Liver (tissue), 8 donors: ENCODE measurements at regions not wholly inside any gene's neighbourhood (a gene's known extent, or its start where the extent isn't known, plus 50 kb on each side); places are given as distances from the start of the nearest gene placed in this dataset.

ENCODE experiments used
- DNase-seq: peaks from one replicate; pipeline ENCODE4 v3.0.0-alpha.2; 2017; ENCODE audit warnings: low spot score
- H3K27ac ChIP-seq, 2 donors: one replicate each; pipeline ENCODE4 v1.7.0; 2013; ENCODE audit warnings: inconsistent platforms in 2 of 2, low read length in 2 of 2, control low read depth in 1 of 2, low read depth in 1 of 2, mild to moderate bottlenecking in 1 of 2
- H3K27me3 ChIP-seq, 4 donors: one replicate each; pipeline versions ENCODE4 v1.6.1 to v1.7.0; 2013; ENCODE audit warnings: low read length in 3 of 4, inconsistent platforms in 1 of 4, mild to moderate bottlenecking in 1 of 4, moderate library complexity in 1 of 4; ENCODE audit not compliant: control insufficient read depth in 4 of 4, insufficient read depth in 4 of 4
- H3K36me3 ChIP-seq, 4 donors: one replicate each; pipeline versions ENCODE4 v1.6.1 to v1.7.0; 2013; ENCODE audit warnings: low read length in 3 of 4, mild to moderate bottlenecking in 3 of 4, low read depth in 1 of 4, moderate library complexity in 1 of 4; ENCODE audit not compliant: control insufficient read depth in 4 of 4, insufficient read depth in 3 of 4
- H3K4me1 ChIP-seq, 4 donors: one replicate each; pipeline versions ENCODE4 v1.6.1 to v1.7.0; 2013; ENCODE audit warnings: low read length in 3 of 4, mild to moderate bottlenecking in 3 of 4, moderate library complexity in 1 of 4; ENCODE audit not compliant: control insufficient read depth in 4 of 4, insufficient read depth in 4 of 4
- H3K4me3 ChIP-seq, 3 donors: one replicate each; pipeline versions ENCODE4 v1.6.1 to v1.7.0; 2013; ENCODE audit warnings: low read length in 3 of 3, control low read depth in 1 of 3, low read depth in 1 of 3, mild to moderate bottlenecking in 1 of 3
- H3K9ac ChIP-seq, 2 donors: one replicate each; pipeline ENCODE4 v1.7.0; 2013; ENCODE audit warnings: low read length in 2 of 2, mild to moderate bottlenecking in 2 of 2, moderate library complexity in 2 of 2, control low read depth in 1 of 2, low read depth in 1 of 2
- H3K9me3 ChIP-seq, 4 donors: one replicate each; pipeline versions ENCODE4 v1.6.1 to v1.7.0; 2013; ENCODE audit warnings: low read length in 3 of 4; ENCODE audit not compliant: control insufficient read depth in 4 of 4
- ATF3 ChIP-seq: IDR thresholded peaks from 2 replicates; pipeline ENCODE4 v1.6.1; 2016; ENCODE audit warnings: antibody characterized with exemption
- CTCF ChIP-seq: fragments of 150-350 bp; IDR thresholded peaks from 2 replicates; pipeline ENCODE4 v1.5.1; 2017; ENCODE audit warnings: improper control_type of control experiment, low read depth, low read length; ENCODE audit not compliant: missing input control
- EGR1 ChIP-seq, 2 donors: IDR thresholded peaks; 2 replicates each; pipeline ENCODE4 v1.6.1; 2016 to 2018; ENCODE audit warnings: antibody characterized with exemption in 2 of 2, low read depth in 2 of 2
- FOXA1 ChIP-seq: IDR thresholded peaks from 2 replicates; pipeline ENCODE4 v1.6.1; 2016; ENCODE audit warnings: antibody characterized with exemption
- FOXA2 ChIP-seq: IDR thresholded peaks from 2 replicates; pipeline ENCODE4 v1.6.1; 2016; ENCODE audit warnings: antibody characterized with exemption
- GABPA ChIP-seq, 2 donors: IDR thresholded peaks in 1 of 2; conservative IDR thresholded peaks in 1 of 2; 2 replicates each; pipeline ENCODE4 v1.6.1; 2016; ENCODE audit warnings: antibody characterized with exemption in 2 of 2, mild to moderate bottlenecking in 1 of 2, moderate library complexity in 1 of 2
- HNF4A ChIP-seq, 2 donors: conservative IDR thresholded peaks; 2 replicates each; pipeline ENCODE4 v1.6.1; 2016; ENCODE audit warnings: antibody characterized with exemption in 2 of 2, mild to moderate bottlenecking in 2 of 2
- HNF4G ChIP-seq: IDR thresholded peaks from 2 replicates; pipeline ENCODE4 v1.6.1; 2016; ENCODE audit warnings: antibody characterized with exemption
- JUND ChIP-seq, 2 donors: IDR thresholded peaks; 2 replicates each; pipeline ENCODE4 v1.6.1; 2016; ENCODE audit warnings: antibody characterized with exemption in 2 of 2
- MAX ChIP-seq: IDR thresholded peaks from 2 replicates; pipeline ENCODE4 v1.6.1; 2016; ENCODE audit warnings: antibody characterized with exemption
- NR2F2 ChIP-seq: IDR thresholded peaks from 2 replicates; pipeline ENCODE4 v1.6.1; 2016; ENCODE audit warnings: antibody characterized with exemption
- RAD21 ChIP-seq, 2 donors: IDR thresholded peaks; 2 replicates each; pipeline ENCODE4 v1.6.1; 2016; ENCODE audit warnings: antibody characterized with exemption in 2 of 2, mild to moderate bottlenecking in 2 of 2
- REST ChIP-seq: IDR thresholded peaks from 2 replicates; pipeline ENCODE4 v1.6.1; 2016; ENCODE audit warnings: antibody characterized with exemption, mild to moderate bottlenecking
- RXRA ChIP-seq, 2 donors: IDR thresholded peaks; 2 replicates each; pipeline ENCODE4 v1.6.1; 2017 to 2018; ENCODE audit warnings: antibody characterized with exemption in 2 of 2, mild to moderate bottlenecking in 1 of 2
- SP1 ChIP-seq: IDR thresholded peaks from 2 replicates; pipeline ENCODE4 v1.6.1; 2018; ENCODE audit warnings: antibody characterized with exemption, mild to moderate bottlenecking
- TAF1 ChIP-seq: conservative IDR thresholded peaks from 2 replicates; pipeline ENCODE4 v1.6.1; 2016; ENCODE audit warnings: antibody characterized with exemption, mild to moderate bottlenecking
- YY1 ChIP-seq: IDR thresholded peaks from 2 replicates; pipeline ENCODE4 v1.6.1; 2016; ENCODE audit warnings: antibody characterized with exemption, mild to moderate bottlenecking
- ZBTB33 ChIP-seq: IDR thresholded peaks from 2 replicates; pipeline ENCODE4 v1.6.1; 2016; ENCODE audit warnings: antibody characterized with exemption
- WGBS: extraction: QIAGEN DNeasy Blood & Tissue Kit; methylation state at CpG from one replicate; pipeline ENCODE4 v1.1.7; 2013; 5-methylcytosine and 5-hydroxymethylcytosine counted together
- donor health status: healthy.
- donor health status: healthy.
- donor health status: healthy.
- donor health status: healthy.
- donor health status: healthy.

GRCh38 chr11:23923357-23923756, 573.5 kb upstream of the LUZP2 start:
- TF ChIP-seq FOXA2 (no peak), HNF4G (no peak), NR2F2 (no peak), TAF1 (no peak), ATF3 (no peak), MAX (no peak), CTCF (no peak), SP1 (no peak), REST (no peak), RXRA (IDR thresholded peaks at IDR 0.05) (no peak), EGR1 (IDR thresholded peaks at IDR 0.05; ENCODE audit: low read depth in 2 of 2) (no peak), YY1 (no peak), GABPA (IDR thresholded peaks at IDR 0.05 in 1 of 2, conservative IDR thresholded peaks at IDR 0.05 in 1 of 2) (no peak), HNF4A (conservative IDR thresholded peaks at IDR 0.05) (no peak), RAD21 (IDR thresholded peaks at IDR 0.05) (no peak), JUND (IDR thresholded peaks at IDR 0.05) (no peak), ZBTB33 (no peak), FOXA1 (no peak)
- Histone ChIP-seq H3K27me3 (no peaks in the 10 kb centered on the region), H3K9ac (no peak overlapping the region), H3K9me3 (peaks cover 0 to 3% (median 0%) of the 10 kb centered on the region in 4 donors), H3K27ac (no peak overlapping the region), H3K4me3 (no peak overlapping the region), H3K4me1 (no peaks in the 10 kb centered on the region), H3K36me3 (no peaks in the 10 kb centered on the region)
- DNase-seq = no peak
- 68% methylated on average over 1 of the region's 1 CpG for WGBS
